NCI-H146 (cell line): ENCODE measurements at regions not wholly inside any gene's neighbourhood (a gene's known extent, or its start where the extent isn't known, plus 50 kb on each side); places are given as distances from the start of the nearest gene placed in this dataset.

Experiments
- DNase-seq: peaks from one replicate; lab custom pipeline; 2025; lab: John Stamatoyannopoulos, UW

DNA sequence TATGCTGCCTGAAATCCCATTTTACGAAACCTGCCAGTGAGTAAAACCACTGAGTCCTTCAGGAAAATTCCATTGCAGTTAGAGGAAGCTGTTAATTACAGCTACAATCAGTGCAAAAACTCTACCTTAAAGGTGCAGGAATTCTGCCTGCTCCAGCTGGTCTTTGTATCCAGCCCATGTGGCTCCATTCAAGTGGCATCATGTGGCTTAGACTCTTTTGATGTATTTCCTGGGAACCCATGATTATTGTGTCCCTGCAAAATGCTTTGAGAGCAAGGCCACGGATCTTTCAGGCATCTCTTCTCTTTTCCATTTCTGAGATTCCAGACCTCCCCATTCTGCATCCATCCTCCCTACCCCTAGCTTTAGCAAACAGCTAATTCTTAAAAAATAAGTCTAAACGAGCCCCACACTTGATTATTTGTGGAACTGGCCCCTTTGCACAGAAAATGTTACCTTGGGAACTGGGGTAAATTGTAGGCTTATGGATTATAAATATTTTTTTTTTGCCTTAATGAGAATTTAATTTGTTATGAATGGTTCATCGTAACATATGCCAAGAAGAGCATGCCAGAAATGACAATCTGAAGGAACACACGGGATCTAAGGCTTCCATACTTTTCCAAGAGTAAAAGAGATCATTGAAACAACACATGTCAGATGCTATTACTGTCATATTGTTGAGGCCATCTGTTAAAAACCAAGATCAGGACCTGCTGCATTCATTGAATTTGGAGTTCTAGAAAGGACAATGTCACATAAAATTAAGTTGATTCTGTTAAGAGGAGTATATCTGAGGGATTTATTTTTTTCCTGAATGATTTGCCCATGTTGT lies 144.6 kb downstream of the TPH2 start:
- DNase-seq: no peak

DNA sequence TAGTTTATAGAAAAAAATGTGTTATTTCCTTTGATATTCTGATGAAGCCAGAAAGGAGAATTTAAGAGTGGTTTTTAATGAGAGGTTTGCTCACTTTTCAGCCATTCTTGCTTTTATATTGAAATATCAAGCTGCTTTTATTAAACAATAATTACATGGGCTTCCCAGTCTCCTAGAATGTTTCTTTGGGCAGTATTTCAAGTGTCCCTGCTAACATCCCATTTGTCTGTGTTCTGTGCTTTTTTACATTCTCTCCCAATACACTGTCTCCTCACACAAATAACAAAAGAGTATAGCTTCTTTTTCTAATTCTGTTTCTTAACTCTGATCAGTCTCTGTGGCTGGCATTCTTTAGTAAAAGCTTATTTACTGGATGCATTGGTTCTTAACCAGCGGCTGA lies 145.4 kb downstream of the TPH2 start:
- no peak for DNase-seq

DNA sequence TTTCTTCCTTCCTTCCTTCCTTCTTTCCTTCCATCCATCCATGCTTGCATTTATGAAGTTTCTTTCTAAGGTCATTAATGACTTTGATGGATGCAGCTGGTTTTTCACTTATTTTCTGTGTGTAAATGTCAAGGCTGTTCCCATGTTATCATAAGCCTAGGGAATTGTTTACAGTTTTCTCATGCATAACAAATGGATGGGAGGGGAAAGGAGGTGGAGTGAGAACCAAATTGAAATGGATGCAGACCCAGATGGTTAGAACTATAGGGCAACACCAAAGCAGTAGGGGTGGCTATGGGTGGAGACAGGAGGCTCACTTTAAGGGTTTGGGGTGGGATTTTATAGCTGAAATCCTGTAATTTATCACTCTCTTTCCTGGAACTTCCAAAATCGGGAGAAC lies 146.2 kb downstream of the TPH2 start:
- DNase-seq: no peak

DNA sequence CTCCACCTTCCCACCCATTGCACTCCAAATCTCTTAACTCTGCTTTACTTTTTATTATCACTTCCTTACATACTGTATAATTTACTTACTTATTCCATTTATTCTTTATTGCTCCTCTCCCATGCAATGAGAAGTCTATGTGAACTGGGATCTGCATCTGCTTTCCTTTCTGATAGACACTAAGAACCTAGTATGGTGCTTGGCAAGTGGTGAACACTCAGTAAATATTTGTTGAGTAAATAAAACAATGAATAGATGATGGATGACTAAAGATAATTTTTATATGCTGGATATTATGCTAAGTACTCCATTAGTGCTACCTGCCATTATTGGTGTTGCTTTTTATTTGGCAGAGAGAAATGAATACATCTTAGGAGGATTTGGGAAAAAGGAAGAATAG lies 151.0 kb downstream of the TPH2 start:
- DNase-seq: peak; percentile 47

DNA sequence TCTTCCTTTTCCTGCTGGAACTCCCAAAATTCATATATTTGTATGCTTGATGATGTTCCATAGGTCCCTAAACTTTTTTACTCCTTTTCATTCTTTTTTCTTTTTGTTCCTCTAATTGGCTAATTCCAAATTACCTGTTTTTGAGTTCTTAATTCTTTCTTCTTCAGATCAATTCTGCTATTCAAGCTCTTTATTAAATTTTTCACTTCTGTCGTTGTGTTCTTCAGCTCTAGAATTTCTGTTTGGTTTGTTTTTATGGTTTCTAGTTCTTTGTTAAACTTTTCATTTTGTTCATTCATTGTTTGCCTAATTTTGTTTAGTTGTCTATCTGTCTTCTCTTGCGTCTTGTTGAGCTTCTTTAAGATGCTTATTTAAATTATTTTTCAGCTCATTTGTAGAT lies 154.8 kb downstream of the TPH2 start:
- no peak for DNase-seq

DNA sequence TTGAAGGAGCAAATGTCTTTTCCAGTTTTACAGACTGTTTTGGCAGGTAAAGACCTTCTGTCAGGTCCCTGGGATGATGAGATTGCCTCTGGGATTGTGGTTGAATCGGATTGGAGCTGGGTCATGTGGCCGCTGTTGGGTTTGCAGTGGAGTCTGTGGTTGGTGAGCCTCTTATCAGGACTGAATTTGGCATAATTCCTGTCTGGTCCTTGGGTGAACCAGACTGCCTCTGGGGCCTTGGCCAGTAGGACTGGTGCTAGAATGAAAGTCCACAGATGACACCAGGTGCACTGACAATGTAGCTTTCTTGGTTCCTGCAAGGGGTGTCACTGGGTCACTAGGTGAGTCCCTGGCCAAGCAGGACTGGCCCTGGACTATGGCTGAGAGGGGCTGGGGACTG lies 155.3 kb downstream of the TPH2 start:
- DNase-seq: no peak

DNA sequence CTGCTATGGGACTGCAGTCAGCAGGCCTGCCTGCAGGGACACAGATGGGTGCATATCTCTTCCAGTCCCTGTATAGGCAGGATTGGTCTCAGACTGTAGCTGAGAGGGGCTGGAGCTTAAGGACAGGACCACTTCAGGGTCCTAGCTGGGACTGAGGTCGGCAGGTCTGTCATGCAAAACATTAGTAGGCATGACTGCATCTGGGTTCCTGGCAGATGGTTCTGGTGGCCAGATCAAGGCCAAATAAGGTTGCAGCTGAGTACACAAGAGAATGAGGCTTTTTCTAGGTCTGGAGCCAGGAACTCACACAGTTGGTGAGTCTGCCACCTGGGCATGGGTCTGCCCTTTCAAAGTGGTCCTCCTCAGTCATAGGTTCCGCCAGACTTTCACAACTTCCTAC lies 155.8 kb downstream of the TPH2 start:
- no peak for DNase-seq

DNA sequence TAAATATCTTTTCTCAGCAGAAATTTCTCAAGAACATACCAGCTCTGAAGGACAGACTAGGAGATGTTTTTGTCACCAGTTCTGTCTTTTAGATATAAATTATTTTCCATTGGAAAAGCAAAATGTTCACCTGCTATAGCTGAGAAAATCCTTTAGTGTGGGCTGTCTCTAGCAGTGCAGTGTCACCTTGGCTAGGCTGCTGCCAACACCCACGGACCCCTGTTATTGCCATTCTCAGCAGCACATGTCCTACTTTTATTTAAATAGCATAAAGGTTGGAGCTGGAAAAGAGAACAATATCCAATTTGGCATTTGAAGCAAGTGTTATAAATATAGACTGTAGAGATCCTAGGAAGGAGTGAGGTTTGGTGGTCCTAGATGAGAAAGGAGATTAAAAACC lies 156.4 kb downstream of the TPH2 start:
- DNase-seq: no peak

DNA sequence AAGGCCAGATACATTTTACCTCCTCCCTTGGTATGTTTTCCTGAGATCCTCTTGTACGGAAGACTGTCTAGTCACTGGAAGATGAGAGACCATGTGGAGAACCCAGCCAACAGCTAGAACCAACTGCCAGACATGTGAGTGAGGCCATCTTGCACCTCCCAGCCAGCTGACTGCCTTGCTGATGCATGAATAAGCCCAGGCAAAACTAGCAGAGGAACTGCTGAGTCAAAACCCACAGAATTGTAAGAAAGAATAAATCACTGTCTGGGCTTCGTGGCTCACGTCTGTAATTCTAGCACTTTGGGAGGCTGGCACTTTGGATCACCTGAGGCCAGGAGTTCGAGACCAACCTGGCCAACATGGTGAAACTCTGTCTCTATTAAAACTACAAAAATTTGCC lies 160.0 kb downstream of the TPH2 start:
- DNase-seq: no peak

DNA sequence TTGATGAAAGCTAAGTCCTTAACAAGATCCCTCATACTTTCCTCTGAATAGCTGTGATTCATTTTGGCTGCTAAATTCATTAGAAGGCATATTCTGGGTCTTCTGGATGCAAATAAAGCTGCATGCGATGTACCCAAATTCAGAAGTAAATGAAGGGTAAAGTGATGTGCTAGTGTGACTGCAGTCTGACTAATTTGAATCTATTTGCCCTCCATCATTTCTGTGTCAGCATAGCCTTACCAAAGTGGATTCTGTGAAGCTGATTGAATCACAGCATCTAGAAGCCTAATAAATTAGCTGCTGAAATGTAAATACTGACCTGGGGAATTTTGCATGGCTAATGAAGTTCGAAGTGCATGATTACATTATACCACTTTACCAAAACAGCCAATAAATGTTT lies 162.2 kb downstream of the TPH2 start:
- DNase-seq: no peak

DNA sequence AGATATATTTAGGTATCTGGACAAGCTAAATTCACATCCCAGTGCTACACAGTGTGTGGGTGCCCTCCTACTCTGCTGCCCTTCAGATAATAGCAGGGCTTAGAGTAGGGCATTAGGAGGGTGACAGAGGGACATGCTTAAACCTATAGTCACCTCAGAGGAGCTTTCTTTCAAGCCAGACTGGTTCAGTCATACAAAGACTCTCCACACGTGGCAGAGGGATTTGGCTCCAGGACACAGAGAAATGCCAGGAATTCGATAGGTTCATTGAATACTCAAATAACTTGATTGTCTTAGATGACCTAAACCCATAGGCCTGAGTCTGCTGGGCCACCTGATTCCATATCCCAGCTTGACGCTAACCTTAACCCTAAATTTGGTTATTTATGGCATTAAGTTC lies 163.5 kb downstream of the TPH2 start:
- DNase-seq: no peak

DNA sequence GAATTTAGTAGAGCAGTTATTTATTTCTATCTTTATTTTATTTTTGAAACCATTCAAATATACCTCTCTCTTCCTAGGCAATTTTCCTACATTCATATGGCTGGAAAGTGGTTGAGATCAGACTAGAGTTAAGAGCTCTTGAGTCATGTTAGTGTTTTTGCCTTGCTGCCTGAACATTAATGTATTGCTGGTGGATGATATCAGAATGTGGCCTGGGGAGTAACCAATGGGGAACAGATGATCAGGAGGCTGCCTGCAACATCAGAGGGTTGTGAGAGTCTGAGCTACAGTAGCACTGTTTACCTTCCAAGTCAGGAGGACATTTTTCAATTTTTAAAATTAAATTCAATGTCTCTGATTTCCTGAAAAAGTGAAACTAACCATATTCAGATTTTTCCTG lies 166.3 kb upstream of the TRHDE start:
- no peak for DNase-seq

DNA sequence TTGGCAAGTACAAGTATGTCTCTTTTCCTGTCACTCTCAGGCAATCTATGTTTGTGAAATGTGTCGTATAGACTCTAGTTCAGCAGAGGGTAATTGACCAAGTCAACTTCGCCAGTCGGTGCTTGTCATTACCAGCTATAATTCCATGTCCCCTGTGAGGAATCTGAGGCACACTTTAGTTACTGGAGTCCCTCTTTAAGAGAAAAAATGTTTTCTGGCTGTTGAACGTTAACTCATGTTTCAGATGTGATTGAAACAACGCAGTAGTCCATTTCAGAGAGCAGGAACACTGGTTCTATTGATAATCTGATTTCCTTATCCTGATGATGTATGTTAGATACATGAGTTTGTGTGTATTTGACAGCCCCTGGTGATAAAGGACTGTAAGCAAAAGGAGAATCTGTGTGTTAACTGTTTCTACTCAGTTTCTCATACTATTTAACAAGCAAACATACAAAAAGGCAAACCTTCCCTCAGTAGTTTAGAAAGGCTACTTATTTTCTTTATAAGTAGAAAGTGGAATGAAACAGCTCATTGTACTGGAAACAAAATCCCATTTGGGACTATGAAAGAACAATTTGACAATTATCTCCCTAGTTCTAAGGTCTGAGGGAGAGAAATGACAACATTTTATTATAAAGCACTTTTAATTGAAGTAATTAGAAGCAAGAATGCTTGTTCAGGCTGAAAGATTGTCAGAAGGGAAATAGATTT lies 161.1 kb upstream of the TRHDE start:
- no peak for DNase-seq

DNA sequence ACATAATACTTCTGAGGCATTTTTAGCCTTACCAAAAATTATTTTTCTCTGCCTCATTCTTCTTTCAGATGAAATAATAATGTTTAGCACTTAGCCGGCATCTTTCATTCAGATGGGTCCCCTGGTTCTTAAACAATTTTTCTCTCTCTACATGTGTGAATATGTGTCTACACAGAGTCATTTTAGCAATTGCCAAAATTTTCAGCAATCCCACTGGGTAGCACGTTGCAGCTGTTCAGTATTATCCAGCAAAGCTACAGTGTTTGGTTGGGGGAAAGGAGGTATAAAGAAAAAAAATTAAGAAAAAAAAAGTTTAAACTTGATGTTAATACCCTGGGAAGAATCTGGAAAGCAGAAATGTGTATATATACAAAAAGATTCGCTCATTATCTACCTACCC lies 160.5 kb upstream of the TRHDE start:
- no peak for DNase-seq

DNA sequence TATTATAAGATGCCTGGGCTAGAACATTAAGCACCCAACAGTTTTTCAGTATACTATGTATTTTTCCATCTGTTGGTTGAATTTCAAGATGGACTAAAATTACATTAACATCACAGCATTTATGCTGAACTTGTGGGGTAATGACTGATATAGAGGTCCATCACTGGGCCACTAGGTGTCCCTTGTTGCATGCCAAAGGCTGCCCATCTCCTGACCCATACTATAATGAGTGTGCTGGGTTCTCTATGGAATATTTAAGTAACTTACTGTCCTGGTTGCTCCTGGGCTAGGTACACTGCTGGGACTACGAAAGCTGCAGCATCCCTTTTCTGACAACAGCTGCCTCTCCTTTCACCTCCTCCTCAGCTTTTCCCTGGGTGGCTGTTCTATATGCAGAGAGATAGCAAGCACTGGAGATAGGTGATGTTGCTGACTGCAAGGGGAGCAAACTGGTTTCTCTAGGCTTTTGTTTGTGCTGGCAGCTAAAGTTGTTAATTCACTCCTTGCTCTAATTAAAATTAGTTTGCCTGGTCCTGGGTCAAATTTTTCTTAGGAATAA lies 138.6 kb upstream of the TRHDE start:
- peak; percentile 0 for DNase-seq

DNA sequence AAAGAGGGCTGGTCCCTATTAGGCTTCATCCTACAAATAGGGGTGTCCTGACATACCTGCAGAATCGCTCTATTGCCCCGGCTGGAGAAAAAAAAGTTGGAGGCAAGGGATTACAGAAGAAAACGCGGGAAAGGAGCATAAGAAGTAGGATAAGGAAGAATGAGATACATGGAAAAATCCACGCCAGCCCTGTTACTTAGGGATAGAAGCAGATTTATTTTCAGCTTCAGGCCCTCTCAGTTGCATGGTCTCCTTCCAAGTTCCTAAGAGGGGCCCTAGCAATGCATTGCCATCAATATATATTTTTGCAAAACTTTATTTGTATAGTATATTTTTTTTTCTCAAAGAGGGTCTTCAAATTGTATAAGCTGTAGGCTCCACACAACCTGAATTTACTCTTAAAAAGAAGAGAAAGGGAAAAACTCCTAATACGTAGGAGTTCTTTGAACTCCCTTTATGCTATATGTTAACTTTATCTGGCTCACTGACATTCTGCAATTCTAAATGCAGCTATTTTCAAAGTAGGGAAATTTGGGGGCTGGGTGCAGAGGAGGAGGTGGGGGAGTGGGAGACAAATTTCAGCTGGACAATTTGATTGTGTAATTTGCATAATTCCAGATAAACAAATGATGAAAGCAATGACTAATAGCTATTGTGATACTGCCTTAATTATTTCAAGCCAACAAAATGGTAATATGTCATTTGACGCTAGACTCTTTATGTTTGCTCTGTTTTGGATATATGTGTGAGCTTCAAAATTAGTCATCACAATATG lies 137.7 kb upstream of the TRHDE start:
- no peak for DNase-seq

DNA sequence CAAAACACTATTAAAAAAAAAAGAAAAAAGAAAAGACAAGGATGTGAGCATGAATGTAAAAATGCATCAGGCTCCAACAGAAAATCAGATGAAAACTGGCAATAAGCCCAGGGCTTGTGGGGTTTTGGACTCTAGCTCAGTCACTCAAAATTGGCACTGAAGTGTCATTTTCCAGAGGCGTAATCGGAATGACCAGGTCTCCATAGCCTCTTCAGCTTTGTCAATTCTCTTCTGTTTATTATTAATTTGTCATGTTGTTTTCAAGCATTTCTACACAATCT lies 137.2 kb upstream of the TRHDE start:
- DNase-seq: no peak

DNA sequence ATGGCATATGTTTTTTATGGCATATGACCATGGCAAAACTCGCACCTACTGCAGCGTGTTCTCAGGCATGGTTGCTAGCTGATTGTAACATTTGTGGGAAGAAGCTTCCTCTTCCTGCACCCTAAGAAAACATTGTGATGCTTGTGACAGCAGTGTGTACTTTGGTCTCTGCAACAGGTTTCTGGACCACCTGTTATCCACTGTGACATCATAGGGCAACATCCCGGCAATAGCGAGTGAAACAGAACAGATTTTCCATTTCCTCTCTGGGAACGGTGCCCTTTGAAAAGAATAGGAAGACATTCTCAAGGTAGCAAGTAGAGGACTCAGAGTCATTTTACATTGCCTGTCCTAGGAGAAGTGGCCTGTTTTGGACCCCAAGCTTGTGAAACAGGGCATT lies 135.4 kb upstream of the TRHDE start:
- no peak for DNase-seq

DNA sequence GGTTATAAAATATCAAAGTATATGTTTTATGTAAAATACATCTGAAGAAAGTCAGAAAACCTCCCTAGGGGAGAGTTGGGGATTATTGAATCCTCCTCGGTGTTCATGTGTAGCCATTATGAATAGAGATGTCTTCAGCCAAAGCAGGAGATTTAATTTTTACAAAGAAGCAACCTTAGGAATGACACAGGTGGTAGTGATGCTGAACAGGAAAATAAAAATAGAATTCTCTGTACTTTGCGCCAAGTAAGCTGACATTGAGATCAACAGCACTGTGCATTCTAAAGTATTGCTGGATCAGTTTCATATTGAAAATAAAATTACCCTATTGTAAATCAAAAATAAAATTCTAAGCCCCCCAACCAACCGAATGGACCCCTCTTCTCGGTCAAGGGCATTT lies 132.8 kb upstream of the TRHDE start:
- DNase-seq: no peak

DNA sequence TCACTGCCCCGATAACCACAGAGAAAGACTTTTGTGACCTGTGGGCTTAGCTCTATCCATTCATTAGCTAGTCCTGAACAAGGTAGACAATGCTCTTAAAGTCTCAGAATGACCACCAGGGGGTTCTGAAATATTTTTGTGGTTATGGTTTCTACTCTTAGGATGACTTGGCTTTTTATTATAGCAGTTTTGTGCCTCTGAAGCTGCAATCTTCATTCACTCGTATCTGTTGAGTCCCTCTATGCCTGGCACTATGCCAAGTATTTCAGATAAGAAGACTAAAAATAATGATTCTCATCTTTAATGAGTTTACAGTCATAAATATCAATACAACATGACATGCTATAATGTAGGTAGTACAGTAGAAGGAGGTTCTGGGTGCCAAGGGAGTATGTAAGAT lies 130.8 kb upstream of the TRHDE start:
- DNase-seq: no peak

DNA sequence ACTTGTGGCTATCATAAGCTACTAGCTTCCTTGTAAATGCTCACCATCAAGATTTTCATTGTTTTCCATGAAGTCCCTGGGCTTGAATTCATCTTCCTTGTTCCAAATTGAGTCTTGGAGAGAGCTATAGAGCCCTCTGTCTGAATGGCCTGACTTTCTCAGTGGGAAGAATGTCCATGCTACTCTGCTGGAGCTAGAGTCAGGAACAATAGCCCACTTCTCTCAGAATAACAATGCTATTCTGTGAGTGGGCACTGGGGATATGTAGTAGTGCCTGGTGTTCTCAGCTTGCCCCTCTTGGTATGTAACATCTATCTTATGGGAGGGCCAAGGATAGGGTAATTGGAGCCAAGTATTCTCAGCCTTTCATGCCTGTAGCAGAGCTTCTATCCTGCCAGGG lies 127.6 kb upstream of the TRHDE start:
- no peak for DNase-seq

DNA sequence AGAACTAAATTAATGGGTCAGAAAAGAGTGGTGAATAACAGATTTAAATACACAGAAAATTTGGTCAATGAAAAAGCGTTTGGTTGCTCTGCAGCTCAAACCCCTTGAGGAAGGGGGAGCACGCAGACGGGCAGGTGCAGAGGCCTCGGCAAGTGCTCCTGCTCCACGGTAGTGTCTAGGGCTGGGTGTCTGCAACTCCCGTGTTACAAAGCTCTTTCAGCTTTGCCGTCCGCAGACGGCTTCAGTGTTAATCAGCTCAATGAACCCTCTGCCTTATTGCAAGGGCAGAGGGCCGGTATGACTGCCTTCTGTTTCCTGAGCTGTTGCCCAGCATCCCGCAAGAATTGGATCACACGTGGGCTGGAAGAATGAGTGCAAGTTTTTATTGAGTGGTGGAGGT lies 125.7 kb upstream of the TRHDE start:
- no peak for DNase-seq

DNA sequence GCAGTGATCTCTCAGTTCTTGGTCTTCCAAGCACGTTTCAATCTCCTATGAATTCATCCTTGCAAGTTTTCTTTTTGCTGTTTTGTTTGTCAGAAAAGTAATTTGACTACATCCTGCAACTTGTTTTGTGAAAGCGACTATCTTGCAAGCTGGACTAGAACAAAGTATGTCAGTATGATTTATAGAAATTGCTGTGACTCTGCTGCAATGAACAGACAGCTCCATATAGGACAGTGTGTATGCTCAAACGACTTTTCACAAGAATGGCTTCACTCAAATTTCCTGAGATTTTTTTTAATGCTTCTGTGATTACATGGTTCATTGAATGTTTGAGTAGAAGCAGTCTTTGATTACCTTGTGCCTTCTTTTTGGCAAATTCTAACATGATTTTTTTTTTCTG lies 123.5 kb upstream of the TRHDE start:
- no peak for DNase-seq
